VCaP (cell line): ENCODE measurements at regions not wholly inside any gene's neighbourhood (a gene's known extent, or its start where the extent isn't known, plus 50 kb on each side); places are given as distances from the start of the nearest gene placed in this dataset.
"Not testable (repeated sequence)": the region's sequence is repeated elsewhere in the genome, so short reads cannot be mapped to it uniquely, and the experiment has no call there.

Source experiments
- H3K27ac ChIP-seq: fragments of 450-650 bp; 2 replicates; pipeline ENCODE4 v1.5.1; 2017
- CTCF ChIP-seq: fragments of 450-650 bp; conservative IDR thresholded peaks from 2 replicates; pipeline ENCODE4 v1.5.1; 2017; ENCODE audit warnings: mild to moderate bottlenecking, moderate library complexity

- peak overlapping the region; percentile 72 for H3K27ac ChIP-seq
- TF ChIP-seq CTCF: no peak
Measured at GRCh38 chr2:14492920-14493503, 139.5 kb upstream of the LRATD1 start.

GRCh38 chr2:14494759-14495158 lies 137.8 kb upstream of the LRATD1 start:
- peak overlapping the region; percentile 72; the same call in 1 of the 2 replicates for H3K27ac ChIP-seq
- no peak for TF ChIP-seq CTCF

GRCh38 chr2:14501061-14501460 lies 131.5 kb upstream of the LRATD1 start:
- H3K27ac ChIP-seq: no peak overlapping the region
- TF ChIP-seq CTCF: no peak

GRCh38 chr2:14506955-14507354 lies 125.6 kb upstream of the LRATD1 start:
- H3K27ac ChIP-seq: not testable (repeated sequence)

- no peak for TF ChIP-seq CTCF
Measured at GRCh38 chr2:14511541-14511940, 121.0 kb upstream of the LRATD1 start.

GRCh38 chr2:14513903-14514302 lies 118.6 kb upstream of the LRATD1 start:
- no peak for TF ChIP-seq CTCF
- no peak overlapping the region for H3K27ac ChIP-seq

More at GRCh38 chr2:14511541-14511940, 121.0 kb upstream of the LRATD1 start:
- no peak overlapping the region for H3K27ac ChIP-seq

GRCh38 chr2:14516844-14517243 lies 115.7 kb upstream of the LRATD1 start:
- H3K27ac ChIP-seq: no peak overlapping the region
- no peak for TF ChIP-seq CTCF

- no peak for TF ChIP-seq CTCF
- no peak overlapping the region for H3K27ac ChIP-seq
Measured at GRCh38 chr2:14517731-14518130, 114.8 kb upstream of the LRATD1 start.
